ENCODE measurements at regions not wholly inside any gene's neighbourhood (a gene's known extent, or its start where the extent isn't known, plus 50 kb on each side); places are given as distances from the start of the nearest gene placed in this dataset.

GRCh38 chr15:87731630-87732029 is 524.9 kb downstream of the NTRK3 start:
- TF ChIP-seq REST (IDR thresholded peaks at IDR 0.05; ENCODE audit: unreplicated experiment), result no peak
- TF ChIP-seq POLR2AphosphoS5 (IDR thresholded peaks at IDR 0.05; ENCODE audit: low read depth), result no peak
- TF ChIP-seq CTCF (conservative IDR thresholded peaks at IDR 0.05; ENCODE audit: low read depth in 2 of 2), result no peak
- TF ChIP-seq JUNB (IDR thresholded peaks at IDR 0.05; ENCODE audit: unreplicated experiment), result no peak
- no peak for TF ChIP-seq EZH2phosphoT487 (IDR thresholded peaks at IDR 0.05; ENCODE audit: unreplicated experiment)
- no peak for TF ChIP-seq EZH2 (IDR thresholded peaks at IDR 0.05; ENCODE audit: low read depth, unreplicated experiment)
- no peak for TF ChIP-seq CREB1 (CRISPR knock-in tag; IDR thresholded peaks at IDR 0.05; ENCODE audit: low read depth)
- TF ChIP-seq ZNF331 (CRISPR knock-in tag; IDR thresholded peaks at IDR 0.05; ENCODE audit: low read depth), result no peak
- TF ChIP-seq, protein P1, sequence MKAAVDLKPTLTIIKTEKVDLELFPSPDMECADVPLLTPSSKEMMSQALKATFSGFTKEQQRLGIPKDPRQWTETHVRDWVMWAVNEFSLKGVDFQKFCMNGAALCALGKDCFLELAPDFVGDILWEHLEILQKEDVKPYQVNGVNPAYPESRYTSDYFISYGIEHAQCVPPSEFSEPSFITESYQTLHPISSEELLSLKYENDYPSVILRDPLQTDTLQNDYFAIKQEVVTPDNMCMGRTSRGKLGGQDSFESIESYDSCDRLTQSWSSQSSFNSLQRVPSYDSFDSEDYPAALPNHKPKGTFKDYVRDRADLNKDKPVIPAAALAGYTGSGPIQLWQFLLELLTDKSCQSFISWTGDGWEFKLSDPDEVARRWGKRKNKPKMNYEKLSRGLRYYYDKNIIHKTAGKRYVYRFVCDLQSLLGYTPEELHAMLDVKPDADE (IDR thresholded peaks at IDR 0.05), result no peak
- TF ChIP-seq NANOG (IDR thresholded peaks at IDR 0.05; ENCODE audit: borderline replicate concordance), result no peak
